IMR-90 (cell line): ENCODE measurements at regions not wholly inside any gene's neighbourhood (a gene's known extent, or its start where the extent isn't known, plus 50 kb on each side); places are given as distances from the start of the nearest gene placed in this dataset.

Source experiments
- ATAC-seq: fragments of 200-7000 bp; cut with Tn5 transposase; 2 replicates; pipeline ENCODE4 v1.9.1; 2020; ENCODE audit warnings: low read depth, mild to moderate bottlenecking, moderate library complexity
- BruUV-seq: library from RNA; stranded (reverse); fragments of 400-500 nt; replicated peaks from 2 replicates; lab custom pipeline; 2021; lab: Mats Ljungman, UMichigan
- CTCF ChIA-PET: fragments of 300-600 bp; formaldehyde crosslinking; extraction: SDS; loops from one replicate; lab custom pipeline; 2021; ENCODE audit warnings: antibody characterized with exemption; lab: Yijun Ruan, JAX
- POLR2A ChIA-PET: fragments of 300-600 bp; sonication (Branson Sonifier 250); formaldehyde crosslinking; loops from one replicate; lab custom pipeline; 2022; ENCODE audit warnings: antibody characterized with exemption; ENCODE audit not compliant: unreplicated experiment; lab: Charles Lee
- DNase-seq: peaks from one replicate; pipeline ENCODE4 v3.0.0; 2013
- H2AFZ ChIP-seq: replicated peaks from 2 replicates; pipeline ENCODE3; 2013; ENCODE audit warnings: low read length, mild to moderate bottlenecking; ENCODE audit not compliant: poor library complexity
- H2AK5ac ChIP-seq: 2 replicates; pipeline ENCODE4 v1.6.1; 2013; ENCODE audit warnings: low read depth, low read length, inconsistent platforms
- H2AK9ac ChIP-seq: replicated peaks from 2 replicates; pipeline ENCODE3; 2013; ENCODE audit warnings: mild to moderate bottlenecking, low read depth, low read length, moderate library complexity; ENCODE audit not compliant: poor library complexity
- H2BK120ac ChIP-seq: 2 replicates; pipeline ENCODE4 v1.6.1; 2013; ENCODE audit warnings: low read depth, low read length, inconsistent platforms
- H2BK15ac ChIP-seq: 3 replicates; pipeline ENCODE4 v1.6.1; 2013; ENCODE audit warnings: low read depth, low read length, inconsistent platforms
- H2BK20ac ChIP-seq: 2 replicates; pipeline ENCODE4 v1.6.1; 2013; ENCODE audit warnings: low read depth, mild to moderate bottlenecking, inconsistent platforms, low read length, moderate library complexity
- H2BK5ac ChIP-seq: 2 replicates; pipeline ENCODE4 v1.6.1; 2013; ENCODE audit warnings: mild to moderate bottlenecking, low read depth, low read length, inconsistent platforms; ENCODE audit not compliant: poor library complexity, severe bottlenecking
- H3K14ac ChIP-seq: replicated peaks from 2 replicates; pipeline ENCODE4 v1.6.1; 2013; ENCODE audit warnings: low read depth, low read length, inconsistent platforms
- H3K18ac ChIP-seq: 2 replicates; pipeline ENCODE4 v1.6.1; 2013; ENCODE audit warnings: low read depth, low read length, control low read depth
- H3K23ac ChIP-seq: 2 replicates; pipeline ENCODE4 v1.6.1; 2013; ENCODE audit warnings: low read depth, low read length, inconsistent platforms
- H3K27ac ChIP-seq: 2 replicates; pipeline ENCODE4 v1.5.1; 2013; ENCODE audit warnings: mild to moderate bottlenecking, control low read depth, low read length; ENCODE audit not compliant: insufficient read depth
- H3K27me3 ChIP-seq: 2 replicates; pipeline ENCODE4 v1.6.1; 2013; ENCODE audit warnings: low read length; ENCODE audit not compliant: control insufficient read depth, insufficient read depth
- H3K36me3 ChIP-seq: 2 replicates; pipeline ENCODE4 v1.6.1; 2013; ENCODE audit warnings: low read length, mixed read lengths; ENCODE audit not compliant: control insufficient read depth, insufficient read depth
- H3K4ac ChIP-seq: 2 replicates; pipeline ENCODE4 v1.6.1; 2013; ENCODE audit warnings: low read depth, low read length, inconsistent platforms
- H3K4me1 ChIP-seq: 2 replicates; pipeline ENCODE4 v1.6.1; 2013; ENCODE audit warnings: low read length, mixed read lengths; ENCODE audit not compliant: control insufficient read depth, insufficient read depth
- H3K4me2 ChIP-seq: 2 replicates; pipeline ENCODE4 v1.6.1; 2013; ENCODE audit warnings: low read depth, mild to moderate bottlenecking, control low read depth, low read length, moderate library complexity
- H3K4me3 ChIP-seq: 2 replicates; pipeline ENCODE4 v1.5.1; 2013; ENCODE audit warnings: low read depth, mild to moderate bottlenecking, control low read depth, low read length, moderate library complexity; ENCODE audit not compliant: insufficient read depth
- H3K56ac ChIP-seq: 2 replicates; pipeline ENCODE4 v1.6.1; 2013; ENCODE audit warnings: low read length, inconsistent platforms; ENCODE audit not compliant: insufficient read depth; ENCODE audit errors: extremely low read depth
- H3K79me1 ChIP-seq, 2 experiments: 2 replicates each; pipeline ENCODE4 v1.6.1; 2013; ENCODE audit warnings: low read length in 2 of 2, inconsistent platforms in 1 of 2, low read depth in 1 of 2
- H3K9ac ChIP-seq: 2 replicates; pipeline ENCODE4 v1.6.1; 2013; ENCODE audit warnings: low read depth, low read length, control low read depth
- H3K9me1 ChIP-seq: 2 replicates; pipeline ENCODE4 v1.6.1; 2013; ENCODE audit warnings: low read length, inconsistent platforms; ENCODE audit not compliant: insufficient read depth
- H3K9me3 ChIP-seq: 2 replicates; pipeline ENCODE4 v1.6.1; 2013; ENCODE audit warnings: low read length; ENCODE audit not compliant: control insufficient read depth, insufficient read depth
- H4K20me1 ChIP-seq: 2 replicates; pipeline ENCODE4 v1.6.1; 2013; ENCODE audit warnings: low read length, inconsistent platforms; ENCODE audit not compliant: insufficient read depth
- H4K5ac ChIP-seq: 2 replicates; pipeline ENCODE4 v1.6.1; 2013; ENCODE audit warnings: mild to moderate bottlenecking, low read depth, low read length, control low read depth
- H4K8ac ChIP-seq, 2 experiments: 2 replicates each; pipeline ENCODE4 v1.6.1; 2013; ENCODE audit warnings: low read depth in 2 of 2, low read length in 2 of 2, control low read depth in 1 of 2, inconsistent platforms in 1 of 2
- H4K91ac ChIP-seq: 2 replicates; pipeline ENCODE4 v1.6.1; 2013; ENCODE audit warnings: low read depth, low read length, inconsistent platforms; ENCODE audit not compliant: insufficient read depth
- BHLHE40 ChIP-seq: fragments of 150-350 bp; IDR thresholded peaks from 2 replicates; pipeline ENCODE4 v1.6.1; 2016; ENCODE audit warnings: mild to moderate bottlenecking, low read depth, low read length
- CEBPB ChIP-seq: IDR thresholded peaks from 2 replicates; pipeline ENCODE4 v1.6.1; 2012; ENCODE audit warnings: low read depth, low read length, improper control_type of control experiment
- CHD1 ChIP-seq: IDR thresholded peaks from 2 replicates; pipeline ENCODE4 v1.6.1; 2012; ENCODE audit warnings: low read depth, low read length, improper control_type of control experiment
- CTCF ChIP-seq: conservative IDR thresholded peaks from 2 replicates; pipeline ENCODE4 v1.5.1; 2012; ENCODE audit warnings: mild to moderate bottlenecking, low read depth, low read length, improper control_type of control experiment
- ELK1 ChIP-seq: fragments of 150-350 bp; IDR thresholded peaks from 2 replicates; pipeline ENCODE4 v1.6.1; 2016; ENCODE audit warnings: low read depth, mild to moderate bottlenecking, low read length, moderate library complexity, borderline replicate concordance
- FOS ChIP-seq: fragments of 150-350 bp; IDR thresholded peaks from 2 replicates; pipeline ENCODE4 v1.6.1; 2016; ENCODE audit warnings: low read depth, low read length
- MAFK ChIP-seq: IDR thresholded peaks from 2 replicates; pipeline ENCODE4 v1.6.1; 2012; ENCODE audit warnings: low read depth, low read length, improper control_type of control experiment
- MAZ ChIP-seq: IDR thresholded peaks from 2 replicates; pipeline ENCODE4 v1.6.1; 2012; ENCODE audit warnings: low read depth, mild to moderate bottlenecking, low read length, improper control_type of control experiment, moderate library complexity, borderline replicate concordance
- MXI1 ChIP-seq: IDR thresholded peaks from 2 replicates; pipeline ENCODE4 v1.6.1; 2012; ENCODE audit warnings: low read depth, mild to moderate bottlenecking, low read length, moderate library complexity, borderline replicate concordance
- NFE2L2 ChIP-seq: fragments of 150-350 bp; IDR thresholded peaks from 2 replicates; pipeline ENCODE4 v1.6.1; 2016; ENCODE audit warnings: low read depth, mild to moderate bottlenecking, low read length
- POLR2A ChIP-seq: IDR thresholded peaks from 2 replicates; pipeline ENCODE4 v1.6.1; 2012; ENCODE audit warnings: mild to moderate bottlenecking, low read depth, low read length
- RAD21 ChIP-seq: IDR thresholded peaks from 2 replicates; pipeline ENCODE4 v1.6.1; 2012; ENCODE audit warnings: low read length, improper control_type of control experiment
- RCOR1 ChIP-seq: IDR thresholded peaks from 2 replicates; pipeline ENCODE4 v1.6.1; 2012; ENCODE audit warnings: mild to moderate bottlenecking, low read length, improper control_type of control experiment; ENCODE audit not compliant: insufficient replicate concordance
- RFX5 ChIP-seq: IDR thresholded peaks from 2 replicates; pipeline ENCODE4 v1.8.0; 2012; ENCODE audit warnings: low read depth, mild to moderate bottlenecking, low read length, moderate library complexity
- SMC3 ChIP-seq: fragments of 150-350 bp; IDR thresholded peaks from 2 replicates; pipeline ENCODE4 v1.6.1; 2016; ENCODE audit warnings: low read depth, mild to moderate bottlenecking, antibody characterized with exemption, low read length, moderate library complexity
- USF2 ChIP-seq: fragments of 150-350 bp; IDR thresholded peaks from 2 replicates; pipeline ENCODE4 v1.6.1; 2017; ENCODE audit warnings: mild to moderate bottlenecking, antibody characterized with exemption, low read length, low read depth
- WGBS, 2 experiments: methylation state at CpG; one replicate each; pipeline versions ENCODE4 v1.1.5 to v1.1.7; 2013; ENCODE audit warnings: missing lambda C conversion rate in 2 of 2; ENCODE audit not compliant: insufficient read length in 1 of 2; ENCODE audit errors: extremely low coverage in 2 of 2; 5-methylcytosine and 5-hydroxymethylcytosine counted together
- dilution Hi-C: fragments of 300-500 bp; cut with HindIII; formaldehyde crosslinking; loops from one replicate; pipeline ENCODE4 v1.14.3; 2018; ENCODE audit warnings: low sequenced_read_pairs; ENCODE audit not compliant: unreplicated experiment
- in situ Hi-C: fragments of 300-500 bp; cut with MboI; formaldehyde crosslinking; loops from 3 replicates; pipeline ENCODE4 v1.14.3; 2019; ENCODE audit warnings: low sequenced_read_pairs, inconsistent platforms, mixed read lengths
- intact Hi-C: fragments of 100-400 bp; cut with micrococcal nuclease; formaldehyde crosslinking; loops from 2 replicates; pipeline ENCODE4 v1.10.0; 2022

- Histone ChIP-seq H3K79me1 (no peaks in the 10 kb centered on the region), H3K4ac (no peak overlapping the region), H3K9me3 (no peaks in the 10 kb centered on the region), H3K27me3 (no peaks in the 10 kb centered on the region; the same call in 1 of the 2 replicates), H3K23ac (no peak overlapping the region), H2BK5ac (no peak overlapping the region), H2AK9ac (no peak overlapping the region), H3K4me3 (no peak overlapping the region), H4K20me1 (no peaks in the 10 kb centered on the region), H4K5ac (no peak overlapping the region), H3K36me3 (no peaks in the 10 kb centered on the region), H3K56ac (no peak overlapping the region), H4K91ac (no peak overlapping the region), H2BK15ac (no peak overlapping the region), H2AK5ac (no peak overlapping the region), H2AFZ (no peak overlapping the region), H2BK120ac (no peak overlapping the region), H2BK20ac (no peak overlapping the region; the same call in 1 of the 2 replicates), H3K18ac (no peak overlapping the region), H3K9ac (no peak overlapping the region), H3K4me2 (no peak overlapping the region), H4K8ac (no peak overlapping the region), H3K27ac (no peak overlapping the region), H3K9me1 (peaks cover 5% of the 10 kb centered on the region), H3K4me1 (peaks cover 6% of the 10 kb centered on the region), H3K14ac (no peak overlapping the region)
- ChIA-PET CTCF (no interaction called here), POLR2A (no interaction called here)
- no CpG with 5 or more reads among the region's 3 CpGs for WGBS, 2 experiments
- TF ChIP-seq CTCF, result no peak
- TF ChIP-seq MAFK, result no peak
- no peak for TF ChIP-seq NFE2L2
- TF ChIP-seq RFX5, result no peak
- TF ChIP-seq POLR2A, result no peak
- TF ChIP-seq MXI1, result no peak
- TF ChIP-seq BHLHE40, result no peak
- no peak for TF ChIP-seq MAZ
- TF ChIP-seq SMC3, result no peak
- TF ChIP-seq USF2, result no peak
- TF ChIP-seq RAD21, result no peak
- no peak for TF ChIP-seq ELK1
- TF ChIP-seq FOS, result no peak
- TF ChIP-seq RCOR1, result no peak
- TF ChIP-seq CHD1, result no peak
- TF ChIP-seq CEBPB, result no peak
- intact Hi-C loops (no loop called here), dilution Hi-C loops (no loop called here), in situ Hi-C loops (no loop called here)
- DNase-seq, result no peak
- no peak for ATAC-seq
- BruUV-seq, result no TSS peak
These were observed 132.9 kb upstream of the SH3BP4 start for GRCh38 chr2:234818937-234819336.
